ENCODE measurements at regions not wholly inside any gene's neighbourhood (a gene's known extent, or its start where the extent isn't known, plus 50 kb on each side); places are given as distances from the start of the nearest gene placed in this dataset.

DNA sequence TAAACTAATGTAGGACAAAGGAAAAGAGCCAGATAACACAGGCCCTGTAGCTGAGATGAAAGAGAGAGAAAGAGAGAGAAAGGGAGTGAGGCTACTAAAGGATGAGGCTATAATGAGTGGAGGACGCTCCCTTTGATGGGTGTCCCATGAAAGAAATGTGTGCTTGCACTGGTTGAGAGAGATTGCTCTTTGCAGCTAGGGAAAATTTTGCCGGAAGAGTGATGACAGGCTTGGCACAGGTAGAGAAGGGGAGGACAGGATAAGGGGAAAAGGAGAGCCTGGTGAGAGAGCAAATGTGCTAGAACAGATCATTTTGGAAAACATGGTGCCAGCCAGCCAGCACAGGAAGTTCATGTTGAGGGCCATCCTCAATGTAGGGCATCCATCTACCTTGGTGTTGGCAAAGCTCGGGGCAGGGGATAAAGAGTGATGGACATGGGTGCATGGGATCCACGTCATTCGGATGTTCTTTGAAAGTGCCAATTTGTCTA, 248.6 kb downstream of the BTG1 start:
- no peaks in the 10 kb centered on the region for H3K79me2 ChIP-seq (ENCODE audit: insufficient read depth, low read length)
- H3F3A ChIP-seq (ENCODE audit: insufficient read depth, low read length), result no peaks in the 10 kb centered on the region
- no peak overlapping the region for H2AFZ ChIP-seq (ENCODE audit: low read length)
- H3K27me3 ChIP-seq (ENCODE audit: insufficient read depth, low read length), result no peaks in the 10 kb centered on the region
- H3K4me1 ChIP-seq (ENCODE audit: insufficient read depth, low read length, severe bottlenecking), result no peaks in the 10 kb centered on the region
- H3K9me3 ChIP-seq (ENCODE audit: low read length), result no peaks in the 10 kb centered on the region
- no peaks in the 10 kb centered on the region for H3K36me3 ChIP-seq (ENCODE audit: insufficient read depth, low read length)
- no peak overlapping the region for H3K4me3 ChIP-seq (ENCODE audit: low read depth, low read length, poor library complexity, severe bottlenecking)
- no peak overlapping the region for H3K4me2 ChIP-seq (ENCODE audit: low read length)
- H4K20me1 ChIP-seq (ENCODE audit: insufficient read depth, low read length), result no peaks in the 10 kb centered on the region
- no peak for TF ChIP-seq EZH2 (IDR thresholded peaks at IDR 0.05; ENCODE audit: borderline replicate concordance, low read length)
- TF ChIP-seq, protein P1, sequence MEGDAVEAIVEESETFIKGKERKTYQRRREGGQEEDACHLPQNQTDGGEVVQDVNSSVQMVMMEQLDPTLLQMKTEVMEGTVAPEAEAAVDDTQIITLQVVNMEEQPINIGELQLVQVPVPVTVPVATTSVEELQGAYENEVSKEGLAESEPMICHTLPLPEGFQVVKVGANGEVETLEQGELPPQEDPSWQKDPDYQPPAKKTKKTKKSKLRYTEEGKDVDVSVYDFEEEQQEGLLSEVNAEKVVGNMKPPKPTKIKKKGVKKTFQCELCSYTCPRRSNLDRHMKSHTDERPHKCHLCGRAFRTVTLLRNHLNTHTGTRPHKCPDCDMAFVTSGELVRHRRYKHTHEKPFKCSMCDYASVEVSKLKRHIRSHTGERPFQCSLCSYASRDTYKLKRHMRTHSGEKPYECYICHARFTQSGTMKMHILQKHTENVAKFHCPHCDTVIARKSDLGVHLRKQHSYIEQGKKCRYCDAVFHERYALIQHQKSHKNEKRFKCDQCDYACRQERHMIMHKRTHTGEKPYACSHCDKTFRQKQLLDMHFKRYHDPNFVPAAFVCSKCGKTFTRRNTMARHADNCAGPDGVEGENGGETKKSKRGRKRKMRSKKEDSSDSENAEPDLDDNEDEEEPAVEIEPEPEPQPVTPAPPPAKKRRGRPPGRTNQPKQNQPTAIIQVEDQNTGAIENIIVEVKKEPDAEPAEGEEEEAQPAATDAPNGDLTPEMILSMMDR (IDR thresholded peaks at IDR 0.05; ENCODE audit: low read length), result no peak
- H3K9me2 ChIP-seq (ENCODE audit: low read depth, low read length), result no peaks in the 10 kb centered on the region
- no peak overlapping the region for H3K9ac ChIP-seq (ENCODE audit: low read length)
- H3K27ac ChIP-seq (ENCODE audit: low read depth, low read length, poor library complexity, severe bottlenecking), result no peak overlapping the region

DNA sequence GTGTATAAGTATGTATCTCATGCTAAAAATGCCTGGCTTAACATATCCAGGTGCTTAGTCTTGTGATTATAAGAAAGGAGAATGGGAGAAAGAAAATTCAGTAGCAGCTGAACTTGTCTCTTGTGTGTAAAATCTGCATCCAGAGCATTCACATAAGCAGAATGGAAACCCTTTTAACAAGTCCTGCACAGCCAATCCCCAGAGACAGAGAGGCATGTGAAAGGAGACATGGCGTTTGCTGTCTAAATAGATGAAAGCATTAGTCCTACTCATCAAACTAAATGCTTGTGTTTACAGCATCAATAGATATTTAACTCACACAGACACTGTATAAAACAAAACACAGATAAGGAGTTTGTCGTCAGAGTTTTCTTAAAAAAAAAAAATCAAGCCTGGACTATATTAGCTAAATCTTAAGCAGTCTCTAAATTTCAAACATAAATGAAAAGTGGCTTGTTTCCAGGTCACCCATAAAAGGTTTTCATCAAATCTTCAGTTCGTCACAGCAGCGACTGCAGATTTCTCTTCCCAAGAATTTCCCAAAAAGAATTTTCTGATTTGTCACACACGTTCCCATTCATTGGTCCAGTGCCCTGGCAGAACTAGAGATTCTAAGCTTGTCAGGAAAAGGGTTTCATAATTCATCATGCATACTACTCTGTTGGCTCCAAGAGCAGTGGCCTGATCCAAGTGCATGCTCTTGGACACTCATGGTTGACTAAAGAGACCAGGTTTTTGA, 249.2 kb downstream of the BTG1 start:
- no peak overlapping the region for H3K9ac ChIP-seq (ENCODE audit: low read length)
- no peak overlapping the region for H3K4me2 ChIP-seq (ENCODE audit: low read length)
- TF ChIP-seq, protein P1 (IDR thresholded peaks at IDR 0.05; ENCODE audit: low read length), result no peak
- TF ChIP-seq EZH2 (IDR thresholded peaks at IDR 0.05; ENCODE audit: borderline replicate concordance, low read length), result no peak
- H4K20me1 ChIP-seq (ENCODE audit: insufficient read depth, low read length), result no peaks in the 10 kb centered on the region
- no peak overlapping the region for H2AFZ ChIP-seq (ENCODE audit: low read length)
- no peaks in the 10 kb centered on the region for H3K9me2 ChIP-seq (ENCODE audit: low read depth, low read length)
- H3K27me3 ChIP-seq (ENCODE audit: insufficient read depth, low read length), result no peaks in the 10 kb centered on the region
- H3K4me1 ChIP-seq (ENCODE audit: insufficient read depth, low read length, severe bottlenecking), result no peaks in the 10 kb centered on the region
- no peak overlapping the region for H3K4me3 ChIP-seq (ENCODE audit: low read depth, low read length, poor library complexity, severe bottlenecking)
- no peaks in the 10 kb centered on the region for H3F3A ChIP-seq (ENCODE audit: insufficient read depth, low read length)
- H3K36me3 ChIP-seq (ENCODE audit: insufficient read depth, low read length), result no peaks in the 10 kb centered on the region
- H3K79me2 ChIP-seq (ENCODE audit: insufficient read depth, low read length), result no peaks in the 10 kb centered on the region
- no peaks in the 10 kb centered on the region for H3K9me3 ChIP-seq (ENCODE audit: low read length)
- H3K27ac ChIP-seq (ENCODE audit: low read depth, low read length, poor library complexity, severe bottlenecking), result no peak overlapping the region

DNA sequence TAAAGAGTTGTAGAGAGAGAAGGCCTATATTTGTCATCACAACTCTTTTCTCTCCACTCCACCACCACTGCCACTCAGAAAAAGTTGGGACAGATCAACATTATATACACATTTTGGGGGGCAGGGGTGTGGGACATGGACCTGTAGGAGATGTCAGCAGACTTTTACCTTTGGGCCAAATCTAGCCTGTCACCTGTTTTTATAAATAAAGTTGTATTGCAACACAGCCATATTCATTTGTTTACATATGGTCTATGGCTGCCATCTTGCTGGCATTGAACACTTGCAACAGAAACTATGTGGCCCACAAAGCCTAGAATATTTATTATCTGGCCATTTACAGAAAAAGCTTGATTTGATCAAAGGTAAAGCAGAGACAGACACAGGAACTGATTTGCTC, 250.7 kb downstream of the BTG1 start:
- Histone ChIP-seq H4K20me1 (ENCODE audit: insufficient read depth, low read length) (no peaks in the 10 kb centered on the region), H3K9me3 (ENCODE audit: low read length) (no peaks in the 10 kb centered on the region), H3K36me3 (ENCODE audit: insufficient read depth, low read length) (no peaks in the 10 kb centered on the region), H3K4me3 (ENCODE audit: low read depth, low read length, poor library complexity, severe bottlenecking) (no peak overlapping the region), H3K27me3 (ENCODE audit: insufficient read depth, low read length) (no peaks in the 10 kb centered on the region), H3K9ac (ENCODE audit: low read length) (no peak overlapping the region), H3K4me2 (ENCODE audit: low read length) (no peak overlapping the region), H3K4me1 (ENCODE audit: insufficient read depth, low read length, severe bottlenecking) (no peaks in the 10 kb centered on the region), H3K27ac (ENCODE audit: low read depth, low read length, poor library complexity, severe bottlenecking) (no peak overlapping the region), H3K9me2 (ENCODE audit: low read depth, low read length) (no peaks in the 10 kb centered on the region), H3F3A (ENCODE audit: insufficient read depth, low read length) (no peaks in the 10 kb centered on the region), H3K79me2 (ENCODE audit: insufficient read depth, low read length) (no peaks in the 10 kb centered on the region), H2AFZ (ENCODE audit: low read length) (no peak overlapping the region)
- no peak for TF ChIP-seq EZH2 (IDR thresholded peaks at IDR 0.05; ENCODE audit: borderline replicate concordance, low read length)
- TF ChIP-seq, protein P1 (IDR thresholded peaks at IDR 0.05; ENCODE audit: low read length), result no peak
